Fibroblast of pulmonary artery (primary cell): ENCODE measurements at regions not wholly inside any gene's neighbourhood (a gene's known extent, or its start where the extent isn't known, plus 50 kb on each side); places are given as distances from the start of the nearest gene placed in this dataset.

Source experiments
- DNase-seq: peaks from one replicate; pipeline ENCODE4 v3.0.0-alpha.2; 2010; ENCODE audit warnings: low read depth
- H3K4me3 ChIP-seq: replicated peaks from 2 replicates; pipeline ENCODE4 v1.5.1; 2011; ENCODE audit warnings: low read depth, mild to moderate bottlenecking, control low read depth, low read length, moderate library complexity
- TF ChIP-seq, protein P1 (sequence below): IDR thresholded peaks from 2 replicates; pipeline ENCODE4 v1.5.1; 2011; ENCODE audit warnings: mild to moderate bottlenecking, control low read depth, low read length, inconsistent platforms; ENCODE audit errors: missing control alignments

DNA sequence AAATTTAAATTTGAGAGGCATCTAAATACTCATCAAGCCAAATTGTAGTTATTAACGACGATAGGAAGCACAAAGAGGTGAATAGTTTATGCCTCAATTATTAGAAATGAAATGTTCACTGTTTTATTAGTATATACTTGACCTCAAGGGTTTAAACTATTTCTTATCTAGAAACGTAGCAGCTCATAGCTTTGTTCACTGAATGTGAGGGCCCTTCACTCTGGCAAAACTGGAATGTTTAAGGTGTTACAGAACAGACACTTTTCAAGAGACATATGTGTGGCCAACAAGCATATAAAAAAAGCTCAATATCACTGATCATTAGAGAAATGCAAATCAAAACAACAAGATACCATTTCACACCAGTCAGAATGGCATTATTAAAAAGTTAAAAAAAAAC, 151.2 kb upstream of the KCNN2 start:
- H3K4me3 ChIP-seq = no peak overlapping the region
- DNase-seq = no peak
- TF ChIP-seq, protein P1, sequence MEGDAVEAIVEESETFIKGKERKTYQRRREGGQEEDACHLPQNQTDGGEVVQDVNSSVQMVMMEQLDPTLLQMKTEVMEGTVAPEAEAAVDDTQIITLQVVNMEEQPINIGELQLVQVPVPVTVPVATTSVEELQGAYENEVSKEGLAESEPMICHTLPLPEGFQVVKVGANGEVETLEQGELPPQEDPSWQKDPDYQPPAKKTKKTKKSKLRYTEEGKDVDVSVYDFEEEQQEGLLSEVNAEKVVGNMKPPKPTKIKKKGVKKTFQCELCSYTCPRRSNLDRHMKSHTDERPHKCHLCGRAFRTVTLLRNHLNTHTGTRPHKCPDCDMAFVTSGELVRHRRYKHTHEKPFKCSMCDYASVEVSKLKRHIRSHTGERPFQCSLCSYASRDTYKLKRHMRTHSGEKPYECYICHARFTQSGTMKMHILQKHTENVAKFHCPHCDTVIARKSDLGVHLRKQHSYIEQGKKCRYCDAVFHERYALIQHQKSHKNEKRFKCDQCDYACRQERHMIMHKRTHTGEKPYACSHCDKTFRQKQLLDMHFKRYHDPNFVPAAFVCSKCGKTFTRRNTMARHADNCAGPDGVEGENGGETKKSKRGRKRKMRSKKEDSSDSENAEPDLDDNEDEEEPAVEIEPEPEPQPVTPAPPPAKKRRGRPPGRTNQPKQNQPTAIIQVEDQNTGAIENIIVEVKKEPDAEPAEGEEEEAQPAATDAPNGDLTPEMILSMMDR = no peak

DNA sequence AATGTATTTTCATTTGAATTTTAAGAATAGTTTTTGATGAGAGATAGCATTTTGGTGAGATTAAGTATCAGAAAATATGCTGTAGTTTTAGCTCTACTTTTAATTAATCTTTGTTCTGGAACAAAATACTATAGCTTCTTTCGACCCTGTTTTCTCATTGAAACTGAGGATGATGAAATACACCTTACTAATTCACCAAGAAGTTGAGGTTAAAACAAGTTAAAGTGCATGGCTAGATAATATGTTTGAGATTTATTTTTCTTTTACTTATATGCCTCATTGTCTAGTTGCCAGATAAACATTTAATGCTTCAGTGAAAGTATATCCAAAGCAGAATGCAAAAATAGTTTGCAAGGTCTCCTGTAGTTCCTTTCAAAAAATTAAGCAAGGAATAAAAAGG, 140.1 kb upstream of the KCNN2 start:
- no peak overlapping the region for H3K4me3 ChIP-seq
- DNase-seq = no peak
- TF ChIP-seq, protein P1 = no peak

DNA sequence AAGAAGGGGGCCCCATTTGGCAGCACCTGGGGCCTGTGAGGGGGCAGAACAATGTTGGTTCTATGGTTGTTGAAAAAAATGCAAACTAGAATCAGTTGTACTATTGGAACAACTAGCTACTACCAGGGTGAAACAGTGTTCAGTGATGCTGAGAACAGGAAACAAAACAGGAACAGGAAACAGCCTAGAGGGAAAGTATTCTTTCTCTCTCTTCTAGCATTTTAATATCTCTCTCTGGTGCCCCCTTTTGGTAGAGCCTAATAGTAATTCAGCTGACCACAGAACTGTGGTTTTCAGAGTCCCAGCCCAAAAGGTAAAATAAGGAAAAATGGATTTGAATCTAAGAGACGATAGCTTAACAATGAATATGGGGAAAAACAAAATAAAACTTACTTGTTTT, 138.0 kb upstream of the KCNN2 start:
- TF ChIP-seq, protein P1 = peak; percentile 46
- DNase-seq = peak; percentile 38
- no peak overlapping the region for H3K4me3 ChIP-seq

DNA sequence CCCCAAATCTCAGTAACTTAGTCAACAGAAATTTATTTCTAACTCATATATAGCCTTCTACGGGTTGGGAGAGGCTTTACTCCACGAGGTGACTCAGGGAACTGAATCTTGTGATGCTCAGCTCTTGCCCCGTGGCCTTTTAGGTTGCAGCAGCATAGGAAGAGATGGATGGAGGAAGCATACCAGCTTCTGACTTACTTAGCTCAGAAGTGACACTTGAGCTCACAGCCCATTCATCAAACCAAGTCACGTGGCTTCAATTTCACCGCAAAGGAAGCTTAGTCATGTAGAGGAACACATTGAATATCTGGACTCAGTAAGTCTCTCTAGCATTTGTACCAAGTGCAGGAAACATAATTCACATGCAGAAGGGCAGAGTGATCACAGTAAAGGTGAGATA, 124.1 kb upstream of the KCNN2 start:
- no peak overlapping the region for H3K4me3 ChIP-seq
- TF ChIP-seq, protein P1 = no peak
- DNase-seq = peak; percentile 56

DNA sequence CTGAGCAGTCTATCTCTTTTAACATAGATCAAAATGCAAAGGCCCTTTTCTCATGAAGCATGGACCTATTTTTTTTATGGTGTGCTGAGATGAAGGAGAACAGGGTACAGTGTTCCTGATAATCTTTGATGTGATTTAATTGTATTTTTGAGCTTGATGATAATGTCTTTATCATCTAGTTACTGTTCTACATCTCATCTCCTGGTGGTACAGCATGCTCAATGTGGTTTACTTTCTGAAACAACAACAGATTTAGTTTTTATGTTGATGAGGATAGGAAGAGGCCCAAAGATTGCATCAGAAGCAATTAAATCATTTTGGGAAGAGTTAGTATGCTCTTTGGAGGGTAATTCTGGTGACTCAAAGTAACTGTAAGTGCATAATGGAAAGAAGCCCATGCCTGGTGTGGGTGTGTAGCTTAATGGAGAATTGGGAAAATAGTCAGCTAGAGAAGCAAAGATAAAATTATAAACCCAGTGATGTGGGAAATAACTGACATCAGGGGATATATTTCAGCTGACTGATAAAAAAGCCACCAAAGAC, 123.0 kb upstream of the KCNN2 start:
- no peak for DNase-seq
- TF ChIP-seq, protein P1 = no peak
- H3K4me3 ChIP-seq = no peak overlapping the region

DNA sequence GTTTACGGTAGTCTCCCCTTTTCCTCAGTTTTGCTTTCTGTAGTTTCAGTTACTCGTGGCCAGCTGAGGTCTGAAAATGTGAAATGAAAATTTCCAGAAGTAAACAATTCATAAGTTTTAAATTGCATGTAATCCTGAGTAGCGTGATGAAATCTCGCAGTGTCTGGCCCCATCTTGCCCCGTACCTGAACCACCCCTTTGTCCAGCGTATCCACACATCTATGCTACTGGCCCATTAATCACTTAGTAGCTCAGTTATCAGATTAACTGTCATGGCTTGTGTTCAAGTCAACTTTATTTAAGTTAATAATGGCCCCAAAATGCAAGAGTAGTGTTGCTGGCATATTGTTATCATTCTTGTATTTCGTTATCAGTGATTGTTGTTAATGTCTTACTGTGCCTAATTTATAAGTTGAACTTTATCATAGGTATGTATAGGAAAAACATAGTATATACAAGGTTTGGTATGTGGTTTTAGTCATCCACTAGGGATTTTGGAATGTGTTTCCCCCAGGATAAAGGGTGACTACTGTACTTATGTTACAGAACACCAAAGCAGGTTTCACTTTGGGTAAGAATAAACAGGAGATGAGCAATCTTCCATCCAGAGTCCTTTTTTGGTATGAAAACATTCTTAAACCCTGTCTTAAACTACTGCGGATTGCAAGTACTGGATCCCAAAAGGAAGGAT, 118.4 kb upstream of the KCNN2 start:
- TF ChIP-seq, protein P1 = no peak
- H3K4me3 ChIP-seq = no peak overlapping the region
- DNase-seq = peak; percentile 15

DNA sequence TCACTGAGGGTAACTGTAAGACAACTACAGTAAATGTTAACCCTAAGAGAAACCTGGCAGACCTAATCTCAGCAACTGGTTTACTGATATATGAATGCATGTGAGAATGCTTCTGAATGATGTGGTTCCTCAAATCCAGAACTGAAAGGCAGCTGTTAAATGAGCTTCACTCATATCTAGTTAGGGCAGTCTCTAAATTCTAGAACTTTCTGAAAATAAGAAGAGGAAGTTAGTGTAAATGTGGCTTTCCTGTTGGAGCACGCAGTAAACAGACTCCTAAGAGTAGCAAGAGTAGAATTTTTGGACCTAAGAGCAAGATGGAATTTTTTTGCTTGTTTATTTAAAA, 117.9 kb upstream of the KCNN2 start:
- H3K4me3 ChIP-seq = no peak overlapping the region
- DNase-seq = no peak
- TF ChIP-seq, protein P1 = no peak
